AG04449 (cell line): ENCODE measurements at regions not wholly inside any gene's neighbourhood (a gene's known extent, or its start where the extent isn't known, plus 50 kb on each side); places are given as distances from the start of the nearest gene placed in this dataset.

Source experiments
- CTCF ChIA-PET: fragments of 350-600 bp; formaldehyde crosslinking; extraction: SDS; loops from one replicate; lab custom pipeline; 2021; ENCODE audit warnings: antibody characterized with exemption; lab: Yijun Ruan, JAX
- POLR2A ChIA-PET: fragments of 400-600, 350-600 bp; formaldehyde crosslinking; extraction: SDS; loops from one replicate; lab custom pipeline; 2020; ENCODE audit warnings: antibody characterized with exemption, inconsistent platforms; lab: Yijun Ruan, JAX
- DNase-seq: peaks from one replicate; pipeline ENCODE4 v3.0.0-alpha.2; 2010; ENCODE audit warnings: low read depth, low spot score
- H3K4me3 ChIP-seq: 2 replicates; pipeline ENCODE4 v1.5.1; 2011; ENCODE audit warnings: low read depth, mild to moderate bottlenecking, control low read depth, low read length
- TF ChIP-seq, protein P1 (sequence below): IDR thresholded peaks from one replicate; pipeline ENCODE4 v1.5.1; 2011; ENCODE audit warnings: mild to moderate bottlenecking, moderate library complexity, low read length, control low read depth, inconsistent platforms; ENCODE audit not compliant: insufficient read depth; ENCODE audit errors: missing control alignments

DNA sequence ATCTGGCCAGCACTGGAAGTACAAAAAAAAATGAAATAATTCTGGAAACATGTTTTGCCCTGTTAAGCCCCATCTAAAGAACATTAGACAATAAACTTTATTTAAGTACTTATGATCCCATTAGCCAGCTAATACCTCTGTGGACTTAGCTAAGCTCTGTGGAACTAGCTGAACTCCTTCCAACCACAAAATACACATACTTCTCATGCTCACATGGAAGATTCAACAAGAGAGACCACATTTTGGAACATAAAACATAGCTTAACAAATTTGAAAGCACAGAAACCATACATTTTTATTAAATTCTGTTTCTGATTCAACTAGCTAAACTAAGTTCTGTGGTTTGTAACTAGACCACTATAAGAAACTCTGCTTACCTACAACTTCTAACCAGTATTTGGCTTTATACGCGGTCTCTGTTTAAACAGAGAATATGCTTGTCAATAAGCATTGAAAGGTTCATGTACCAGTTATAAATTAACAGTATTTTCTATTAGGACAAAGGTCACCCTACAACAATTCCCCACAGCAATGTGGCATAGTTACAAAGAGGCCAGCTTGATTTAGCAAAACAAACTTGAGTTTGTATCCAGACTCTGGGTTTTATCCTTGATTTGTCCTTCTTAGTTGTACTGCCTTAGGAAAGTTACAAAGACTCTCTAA lies 300.1 kb downstream of the C12orf50 start:
- TF ChIP-seq, protein P1, sequence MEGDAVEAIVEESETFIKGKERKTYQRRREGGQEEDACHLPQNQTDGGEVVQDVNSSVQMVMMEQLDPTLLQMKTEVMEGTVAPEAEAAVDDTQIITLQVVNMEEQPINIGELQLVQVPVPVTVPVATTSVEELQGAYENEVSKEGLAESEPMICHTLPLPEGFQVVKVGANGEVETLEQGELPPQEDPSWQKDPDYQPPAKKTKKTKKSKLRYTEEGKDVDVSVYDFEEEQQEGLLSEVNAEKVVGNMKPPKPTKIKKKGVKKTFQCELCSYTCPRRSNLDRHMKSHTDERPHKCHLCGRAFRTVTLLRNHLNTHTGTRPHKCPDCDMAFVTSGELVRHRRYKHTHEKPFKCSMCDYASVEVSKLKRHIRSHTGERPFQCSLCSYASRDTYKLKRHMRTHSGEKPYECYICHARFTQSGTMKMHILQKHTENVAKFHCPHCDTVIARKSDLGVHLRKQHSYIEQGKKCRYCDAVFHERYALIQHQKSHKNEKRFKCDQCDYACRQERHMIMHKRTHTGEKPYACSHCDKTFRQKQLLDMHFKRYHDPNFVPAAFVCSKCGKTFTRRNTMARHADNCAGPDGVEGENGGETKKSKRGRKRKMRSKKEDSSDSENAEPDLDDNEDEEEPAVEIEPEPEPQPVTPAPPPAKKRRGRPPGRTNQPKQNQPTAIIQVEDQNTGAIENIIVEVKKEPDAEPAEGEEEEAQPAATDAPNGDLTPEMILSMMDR, result no peak
- H3K4me3 ChIP-seq, result no peak overlapping the region
- ChIA-PET CTCF (interaction anchor here (1.3 kb wide), 1 partner anchor 119 kb away, joined by 3 read pairs; no protein-coding TSS in a partner anchor), POLR2A (no interaction called here)
- peak; percentile 41 for DNase-seq

DNA sequence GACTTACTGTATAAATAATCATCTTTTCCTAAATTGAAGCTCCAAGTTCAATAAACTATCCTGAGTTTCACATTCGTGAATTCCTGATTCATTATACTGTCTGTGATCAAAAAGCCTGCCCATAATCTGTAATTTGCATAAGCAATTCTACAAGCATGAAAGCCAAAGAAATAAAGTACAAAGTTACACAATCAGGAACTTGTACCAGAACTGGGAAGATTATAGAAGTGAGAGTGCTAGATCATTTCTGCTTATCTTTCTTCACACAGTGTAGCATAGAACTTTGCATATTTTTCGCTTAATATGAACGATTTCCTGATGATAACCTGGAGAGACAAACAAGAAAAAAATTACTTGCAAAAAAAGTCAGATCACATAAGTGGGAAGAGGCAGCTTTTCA lies 308.2 kb downstream of the C12orf50 start:
- no peak overlapping the region for H3K4me3 ChIP-seq
- TF ChIP-seq, protein P1, result no peak
- DNase-seq, result no peak
- ChIA-PET CTCF (no interaction called here), POLR2A (no interaction called here)

DNA sequence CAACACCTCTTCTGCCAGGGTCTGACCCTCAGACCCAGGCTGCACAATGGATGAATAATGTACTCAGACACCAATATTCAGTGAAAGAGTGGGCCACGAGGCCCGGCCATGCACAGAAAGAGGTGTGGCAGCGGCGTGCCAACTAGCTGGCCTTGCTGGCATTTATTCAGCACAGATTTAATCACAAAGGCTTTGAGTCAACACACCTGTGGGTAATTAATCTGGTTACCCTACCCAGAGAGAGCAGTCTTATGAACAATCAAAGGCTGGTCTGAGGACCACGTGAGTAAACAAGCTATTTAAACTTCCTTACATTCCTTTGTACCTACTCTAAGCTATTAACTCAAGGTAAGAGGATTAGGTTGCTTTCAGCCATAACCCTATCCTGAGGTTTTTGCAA lies 324.8 kb downstream of the C12orf50 start:
- no peak overlapping the region for H3K4me3 ChIP-seq
- CTCF ChIA-PET, result no interaction called here
- no peak for DNase-seq
- TF ChIP-seq, protein P1, result no peak
- POLR2A ChIA-PET, result no interaction called here

DNA sequence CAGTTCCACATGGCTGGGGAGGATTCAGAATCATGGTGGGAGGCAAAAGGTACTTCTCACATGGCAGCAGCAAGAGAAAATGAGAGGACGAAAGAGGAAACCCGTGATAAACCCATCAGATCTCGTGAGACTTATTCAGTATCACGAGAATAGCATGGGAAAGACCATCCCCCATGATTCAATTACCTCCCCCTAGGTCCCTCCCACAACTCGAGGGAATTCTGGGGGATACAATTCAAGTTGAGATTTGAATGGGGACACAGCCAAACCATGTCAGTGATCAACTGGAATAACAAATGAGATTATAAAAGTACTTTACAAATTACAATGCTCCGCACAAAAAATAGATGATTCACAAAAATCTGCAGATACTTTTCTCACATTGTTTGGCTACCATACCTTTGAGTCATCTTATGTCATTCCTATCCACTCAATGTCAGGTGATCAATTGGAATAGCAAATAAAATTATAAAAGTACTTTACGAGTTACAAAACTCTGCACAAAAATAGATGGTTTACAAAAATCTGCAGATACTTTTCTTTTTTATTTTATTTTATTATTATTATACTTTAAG lies 338.9 kb downstream of the C12orf50 start:
- DNase-seq, result no peak
- TF ChIP-seq, protein P1, result no peak
- ChIA-PET POLR2A (no interaction called here), CTCF (no interaction called here)
- H3K4me3 ChIP-seq, result no peak overlapping the region

DNA sequence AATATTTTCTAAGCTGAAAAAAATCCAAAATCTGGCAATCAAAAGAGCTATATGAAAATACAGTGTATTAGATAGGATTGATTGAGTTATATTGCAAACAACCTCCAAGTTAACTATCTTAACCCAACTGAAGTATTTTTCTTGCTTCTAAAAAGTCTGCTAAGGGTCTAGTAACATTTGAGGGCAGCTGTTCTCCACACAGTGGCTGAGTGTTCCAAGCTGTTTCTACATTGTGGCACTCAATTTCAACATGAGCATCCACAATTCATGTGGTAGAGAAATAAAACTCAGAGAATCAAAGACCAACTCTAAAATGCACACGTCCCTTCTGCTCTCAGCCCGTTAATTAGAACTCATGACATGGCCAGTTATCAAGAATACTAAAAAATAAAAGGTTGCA lies 340.0 kb downstream of the C12orf50 start:
- POLR2A ChIA-PET, result no interaction called here
- H3K4me3 ChIP-seq, result no peak overlapping the region
- CTCF ChIA-PET, result no interaction called here
- TF ChIP-seq, protein P1, result no peak
- DNase-seq, result no peak

DNA sequence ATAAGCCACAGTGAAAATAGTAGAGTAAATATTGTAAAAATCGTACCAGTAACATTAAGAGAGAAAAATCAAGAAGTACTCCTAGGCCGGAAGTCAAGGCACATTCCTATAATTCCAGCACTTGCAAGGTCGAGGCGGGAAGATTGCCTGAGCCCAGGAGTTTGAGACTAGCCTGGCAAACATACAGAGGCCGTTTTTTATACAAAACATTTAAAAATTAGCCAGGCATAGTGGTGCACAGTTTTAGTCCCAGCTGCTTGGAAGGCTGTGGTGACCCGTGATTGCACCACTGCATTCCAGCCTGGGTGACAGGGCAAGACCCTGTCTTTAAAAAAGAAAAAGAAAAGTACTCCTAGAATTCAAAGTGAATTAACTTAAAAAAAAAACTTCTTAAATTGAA lies 341.8 kb downstream of the C12orf50 start:
- TF ChIP-seq, protein P1, result no peak
- peak; percentile 24 for DNase-seq
- H3K4me3 ChIP-seq, result no peak overlapping the region
- POLR2A ChIA-PET, result no interaction called here
- CTCF ChIA-PET, result no interaction called here
